ENCODE measurements at regions not wholly inside any gene's neighbourhood (a gene's known extent, or its start where the extent isn't known, plus 50 kb on each side); places are given as distances from the start of the nearest gene placed in this dataset.

DNA sequence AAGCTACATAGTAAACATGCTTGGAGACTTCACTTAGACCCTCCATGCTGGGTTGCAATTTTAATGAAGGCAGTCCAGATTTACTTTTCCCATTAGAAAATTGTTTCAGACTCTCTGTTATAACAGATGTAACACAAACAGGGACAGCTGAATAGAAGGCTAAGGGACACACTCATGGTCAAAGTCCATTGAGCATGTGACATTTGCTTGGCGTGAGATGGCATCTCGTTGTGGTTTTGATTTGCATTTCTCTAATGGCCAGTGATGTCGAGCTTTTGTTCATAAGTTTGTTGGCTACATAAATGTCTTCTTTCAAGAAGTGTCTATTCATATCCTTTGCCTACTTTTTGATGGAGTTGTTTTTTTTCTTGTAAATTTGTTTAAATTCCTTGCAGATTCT is 358.2 kb upstream of the CLNK start:
- TF ChIP-seq CTCF (IDR thresholded peaks at IDR 0.05; ENCODE audit: borderline replicate concordance, extremely low read depth, low read length, poor library complexity, severe bottlenecking) (no peak), EZH2 (IDR thresholded peaks at IDR 0.05; ENCODE audit: borderline replicate concordance, low read depth, low read length, severe bottlenecking) (no peak)

Measured in DND-41 (cell line).